ENCODE measurements at regions not wholly inside any gene's neighbourhood (a gene's known extent, or its start where the extent isn't known, plus 50 kb on each side); places are given as distances from the start of the nearest gene placed in this dataset.

DNA sequence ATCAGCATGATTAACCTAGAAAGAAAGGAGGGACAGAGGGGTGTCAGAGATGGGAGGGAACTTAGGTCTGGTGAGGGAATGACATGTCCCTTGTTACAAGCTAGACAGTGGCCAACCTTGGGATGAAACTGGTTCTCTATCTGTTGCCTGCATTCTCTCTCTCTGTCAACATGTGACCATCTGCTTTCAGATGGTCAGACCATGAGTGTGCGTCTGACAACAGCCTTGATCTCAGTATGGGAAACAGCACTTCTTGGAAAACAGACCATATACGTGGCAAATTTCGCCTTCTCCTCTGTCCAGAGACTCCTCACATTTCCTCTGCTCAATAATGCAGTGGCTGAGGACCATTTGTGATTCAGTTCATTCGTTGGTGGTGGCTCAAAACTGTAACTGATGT lies 845.9 kb downstream of the TYW1 start:
- H3K27ac Mint-ChIP-seq = no peak overlapping the region
- DNase-seq = no peak
- Histone ChIP-seq H3K9me3 (ENCODE audit: control insufficient read depth in 1 of 2, low read length in 2 of 2) (no peaks in the 10 kb centered on the region), H3K4me1 (ENCODE audit: insufficient read depth, low read length) (no peaks in the 10 kb centered on the region), H3K27ac (ENCODE audit: low read depth, low read length) (no peak overlapping the region), H3K36me3 (ENCODE audit: insufficient read depth, low read length) (no peaks in the 10 kb centered on the region), H3K27me3 (ENCODE audit: insufficient read depth, low read length) (no peaks in the 10 kb centered on the region), H3K4me3 (ENCODE audit: low read length in 2 of 2) (no peak overlapping the region)
- intact Hi-C loops (cut with micrococcal nuclease) = no loop called here
- no peaks in the 10 kb centered on the region for H3K36me3 Mint-ChIP-seq
- ChIA-PET CTCF (ENCODE audit: partially characterized antibody) (no interaction called here), POLR2A (ENCODE audit: partially characterized antibody) (no interaction called here)
- no peaks in the 10 kb centered on the region for H3K27me3 Mint-ChIP-seq
- H3K9me3 Mint-ChIP-seq = peaks cover 0 to 22% (median 6%) of the 10 kb centered on the region in 8 donors
- no peaks in the 10 kb centered on the region for H3K4me1 Mint-ChIP-seq
- H3K4me3 Mint-ChIP-seq = no peak overlapping the region

GRCh38 chr7:67843001-67843565 lies 846.5 kb downstream of the TYW1 start:
- Histone ChIP-seq H3K36me3 (ENCODE audit: insufficient read depth, low read length) (no peaks in the 10 kb centered on the region), H3K27ac (ENCODE audit: low read depth, low read length) (no peak overlapping the region), H3K4me3 (ENCODE audit: low read length in 2 of 2) (no peak overlapping the region), H3K9me3 (ENCODE audit: control insufficient read depth in 1 of 2, low read length in 2 of 2) (no peaks in the 10 kb centered on the region), H3K27me3 (ENCODE audit: insufficient read depth, low read length) (no peaks in the 10 kb centered on the region), H3K4me1 (ENCODE audit: insufficient read depth, low read length) (no peaks in the 10 kb centered on the region)
- no peak for DNase-seq
- H3K27ac Mint-ChIP-seq = no peak overlapping the region
- H3K4me1 Mint-ChIP-seq = no peaks in the 10 kb centered on the region
- H3K9me3 Mint-ChIP-seq = peaks cover 0 to 22% (median 6%) of the 10 kb centered on the region in 8 donors
- ChIA-PET POLR2A (ENCODE audit: partially characterized antibody) (no interaction called here), CTCF (ENCODE audit: partially characterized antibody) (no interaction called here)
- no peak overlapping the region for H3K4me3 Mint-ChIP-seq
- no peaks in the 10 kb centered on the region for H3K27me3 Mint-ChIP-seq
- no peaks in the 10 kb centered on the region for H3K36me3 Mint-ChIP-seq
- intact Hi-C loops (cut with micrococcal nuclease) = no loop called here

DNA sequence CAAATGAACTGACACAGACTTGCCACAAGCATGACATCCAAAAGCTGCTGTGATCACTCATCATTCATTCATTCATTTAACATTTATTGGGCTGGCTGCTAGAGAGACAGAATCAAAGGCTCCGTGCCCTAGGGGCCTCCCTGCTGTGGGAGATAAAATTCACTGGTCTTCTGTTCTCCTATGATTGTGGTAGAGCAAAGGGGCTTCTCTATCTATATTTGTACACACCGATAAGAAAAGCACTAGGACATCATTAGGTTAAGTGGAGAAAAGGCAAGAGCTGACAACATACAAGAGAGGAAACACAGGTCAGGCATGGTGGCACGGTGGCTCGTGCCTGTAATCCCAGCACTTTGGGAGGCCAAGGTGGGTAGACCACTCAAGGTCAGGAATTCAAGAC lies 847.0 kb downstream of the TYW1 start:
- H3K27me3 ChIP-seq (ENCODE audit: insufficient read depth, low read length) = no peaks in the 10 kb centered on the region
- Mint-ChIP-seq H3K36me3 (no peaks in the 10 kb centered on the region), H3K4me1 (no peaks in the 10 kb centered on the region), H3K9me3 (peaks cover 0 to 22% (median 6%) of the 10 kb centered on the region in 8 donors), H3K27me3 (no peaks in the 10 kb centered on the region), H3K4me3 (no peak overlapping the region), H3K27ac (no peak overlapping the region)
- H3K36me3 ChIP-seq (ENCODE audit: insufficient read depth, low read length) = no peaks in the 10 kb centered on the region
- DNase-seq = no peak
- ChIA-PET POLR2A (ENCODE audit: partially characterized antibody) (no interaction called here), CTCF (ENCODE audit: partially characterized antibody) (no interaction called here)
- intact Hi-C loops (cut with micrococcal nuclease) = no loop called here
- no peaks in the 10 kb centered on the region for H3K4me1 ChIP-seq (ENCODE audit: insufficient read depth, low read length)
- no peak overlapping the region for H3K27ac ChIP-seq (ENCODE audit: low read depth, low read length)
- no peak overlapping the region for H3K4me3 ChIP-seq (ENCODE audit: low read length in 2 of 2)
- no peaks in the 10 kb centered on the region for H3K9me3 ChIP-seq (ENCODE audit: control insufficient read depth in 1 of 2, low read length in 2 of 2)

DNA sequence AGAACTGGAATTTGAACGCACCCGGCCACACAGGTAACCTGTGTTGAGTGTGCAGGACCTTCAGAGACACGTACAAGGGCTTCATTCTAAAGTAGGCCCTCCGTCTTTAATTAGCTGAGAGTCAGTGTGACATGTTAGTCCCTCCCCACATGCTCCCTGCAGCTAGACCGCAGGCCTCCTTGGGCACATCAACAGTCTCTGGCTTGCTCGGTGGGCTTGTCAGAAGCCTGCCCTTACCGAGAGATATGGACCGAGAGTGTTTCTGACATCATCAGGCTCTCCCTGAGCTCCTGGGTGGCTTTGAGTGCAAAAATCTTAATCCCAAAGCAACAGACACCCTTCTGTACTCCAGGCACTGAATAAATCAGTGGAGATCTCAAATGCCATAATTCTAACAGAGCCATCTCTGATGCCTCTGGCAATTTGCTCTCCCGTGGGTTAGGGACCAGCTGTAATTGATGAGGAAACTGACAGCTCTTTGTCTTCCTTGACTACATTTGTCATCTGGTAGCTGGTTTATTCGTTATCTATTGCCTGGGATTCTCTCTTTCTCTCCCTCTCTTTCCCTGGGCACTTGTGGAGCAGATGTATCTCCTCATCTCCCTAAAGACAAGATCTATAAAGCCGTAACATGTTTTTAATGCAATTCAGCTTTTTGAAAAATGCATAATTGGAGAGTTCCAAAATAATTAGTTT lies 850.6 kb downstream of the TYW1 start:
- DNase-seq = no peak
- no peaks in the 10 kb centered on the region for H3K36me3 Mint-ChIP-seq
- H3K4me1 Mint-ChIP-seq = no peaks in the 10 kb centered on the region
- Histone ChIP-seq H3K36me3 (ENCODE audit: insufficient read depth, low read length) (no peaks in the 10 kb centered on the region), H3K4me1 (ENCODE audit: insufficient read depth, low read length) (no peaks in the 10 kb centered on the region), H3K9me3 (ENCODE audit: control insufficient read depth in 1 of 2, low read length in 2 of 2) (no peaks in the 10 kb centered on the region), H3K27me3 (ENCODE audit: insufficient read depth, low read length) (no peaks in the 10 kb centered on the region), H3K27ac (ENCODE audit: low read depth, low read length) (no peak overlapping the region), H3K4me3 (ENCODE audit: low read length in 2 of 2) (no peak overlapping the region)
- H3K27me3 Mint-ChIP-seq = no peaks in the 10 kb centered on the region
- no peak overlapping the region for H3K4me3 Mint-ChIP-seq
- H3K27ac Mint-ChIP-seq = no peak overlapping the region
- ChIA-PET CTCF (ENCODE audit: partially characterized antibody) (no interaction called here), POLR2A (ENCODE audit: partially characterized antibody) (no interaction called here)
- intact Hi-C loops (cut with micrococcal nuclease) = no loop called here
- peaks cover 0 to 15% (median 8%) of the 10 kb centered on the region in 8 donors for H3K9me3 Mint-ChIP-seq

- H3K27ac Mint-ChIP-seq = no peak overlapping the region
- no peak overlapping the region for H3K27ac ChIP-seq (ENCODE audit: low read depth, low read length)
- H3K36me3 ChIP-seq (ENCODE audit: insufficient read depth, low read length) = no peaks in the 10 kb centered on the region
- CTCF ChIA-PET (ENCODE audit: partially characterized antibody) = no interaction called here
- H3K4me1 ChIP-seq (ENCODE audit: insufficient read depth, low read length) = no peaks in the 10 kb centered on the region
- peaks cover 0 to 34% (median 14%) of the 10 kb centered on the region in 8 donors for H3K9me3 Mint-ChIP-seq
- H3K4me3 Mint-ChIP-seq = no peak overlapping the region
- POLR2A ChIA-PET (ENCODE audit: partially characterized antibody) = no interaction called here
- H3K9me3 ChIP-seq (ENCODE audit: control insufficient read depth in 1 of 2, low read length in 2 of 2) = no peaks in the 10 kb centered on the region
- H3K36me3 Mint-ChIP-seq = no peaks in the 10 kb centered on the region
- H3K4me3 ChIP-seq (ENCODE audit: low read length in 2 of 2) = no peak overlapping the region
- no peaks in the 10 kb centered on the region for H3K4me1 Mint-ChIP-seq
- H3K27me3 Mint-ChIP-seq = no peaks in the 10 kb centered on the region
- no peak for DNase-seq
- intact Hi-C loops (cut with micrococcal nuclease) = no loop called here
- no peaks in the 10 kb centered on the region for H3K27me3 ChIP-seq (ENCODE audit: insufficient read depth, low read length)
Measured at GRCh38 chr7:67854221-67855178, 857.9 kb downstream of the TYW1 start.

DNA sequence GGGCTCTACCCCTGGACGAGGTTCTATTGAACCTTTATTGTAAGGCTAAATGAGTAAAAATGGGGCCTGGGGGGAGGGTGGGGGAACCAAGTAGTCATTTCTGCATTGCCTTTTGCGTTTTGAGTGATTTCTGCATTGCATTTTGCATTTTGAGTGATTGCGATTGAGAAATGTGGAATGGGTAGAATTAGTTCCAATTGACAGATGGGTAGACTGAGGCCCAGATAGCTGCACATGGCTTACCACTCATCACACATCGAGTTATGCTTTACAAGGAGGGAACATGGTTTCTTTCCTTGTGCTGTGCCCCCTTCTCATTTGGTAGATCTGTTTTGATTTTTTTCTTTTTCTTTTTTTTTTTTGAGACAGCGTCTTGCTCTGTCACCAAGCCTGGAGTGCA lies 858.7 kb downstream of the TYW1 start:
- Mint-ChIP-seq H3K4me3 (no peak overlapping the region), H3K27me3 (no peaks in the 10 kb centered on the region), H3K36me3 (no peaks in the 10 kb centered on the region), H3K4me1 (no peaks in the 10 kb centered on the region), H3K9me3 (peaks cover 0 to 34% (median 14%) of the 10 kb centered on the region in 8 donors), H3K27ac (no peak overlapping the region)
- no peak for DNase-seq
- Histone ChIP-seq H3K9me3 (ENCODE audit: control insufficient read depth in 1 of 2, low read length in 2 of 2) (no peaks in the 10 kb centered on the region), H3K4me3 (ENCODE audit: low read length in 2 of 2) (no peak overlapping the region), H3K27ac (ENCODE audit: low read depth, low read length) (no peak overlapping the region), H3K4me1 (ENCODE audit: insufficient read depth, low read length) (no peaks in the 10 kb centered on the region), H3K36me3 (ENCODE audit: insufficient read depth, low read length) (no peaks in the 10 kb centered on the region), H3K27me3 (ENCODE audit: insufficient read depth, low read length) (no peaks in the 10 kb centered on the region)
- POLR2A ChIA-PET (ENCODE audit: partially characterized antibody) = no interaction called here
- CTCF ChIA-PET (ENCODE audit: partially characterized antibody) = no interaction called here
- intact Hi-C loops (cut with micrococcal nuclease) = no loop called here

DNA sequence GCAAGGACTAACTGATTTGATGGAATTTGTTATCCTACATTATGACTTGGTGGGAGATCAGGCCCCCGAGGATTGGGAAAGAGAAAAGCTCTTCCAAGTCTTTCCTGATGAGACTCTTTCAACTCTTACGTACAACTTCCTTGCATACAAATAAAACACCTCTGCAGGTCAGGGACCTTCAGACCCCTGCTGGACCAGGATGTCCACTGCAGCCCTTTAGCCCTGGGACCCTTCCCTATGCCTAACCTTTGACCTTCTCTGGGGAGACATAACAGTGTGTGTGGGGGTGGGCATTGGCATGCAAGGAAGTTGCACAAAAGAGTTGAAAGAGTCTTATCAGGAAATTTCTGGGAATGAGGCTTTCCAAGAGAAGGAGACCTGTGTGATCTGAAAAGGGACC lies 859.4 kb downstream of the TYW1 start:
- no peaks in the 10 kb centered on the region for H3K36me3 Mint-ChIP-seq
- peaks cover 0 to 33% (median 16%) of the 10 kb centered on the region in 8 donors for H3K9me3 Mint-ChIP-seq
- Histone ChIP-seq H3K36me3 (ENCODE audit: insufficient read depth, low read length) (no peaks in the 10 kb centered on the region), H3K4me1 (ENCODE audit: insufficient read depth, low read length) (no peaks in the 10 kb centered on the region), H3K9me3 (ENCODE audit: control insufficient read depth in 1 of 2, low read length in 2 of 2) (no peaks in the 10 kb centered on the region), H3K27me3 (ENCODE audit: insufficient read depth, low read length) (no peaks in the 10 kb centered on the region), H3K4me3 (ENCODE audit: low read length in 2 of 2) (no peak overlapping the region), H3K27ac (ENCODE audit: low read depth, low read length) (no peak overlapping the region)
- intact Hi-C loops (cut with micrococcal nuclease) = no loop called here
- no peak overlapping the region for H3K27ac Mint-ChIP-seq
- no peaks in the 10 kb centered on the region for H3K27me3 Mint-ChIP-seq
- no peaks in the 10 kb centered on the region for H3K4me1 Mint-ChIP-seq
- CTCF ChIA-PET (ENCODE audit: partially characterized antibody) = no interaction called here
- no peak overlapping the region for H3K4me3 Mint-ChIP-seq
- no peak for DNase-seq
- POLR2A ChIA-PET (ENCODE audit: partially characterized antibody) = no interaction called here
